Stimulated activated CD8-positive, alpha-beta memory T cell treated with anti-CD3 and anti-CD28 coated beads, Interleukin-7, amount 100 ng/mL, for 1 hour (primary cell): ENCODE measurements at regions not wholly inside any gene's neighbourhood (a gene's known extent, or its start where the extent isn't known, plus 50 kb on each side); places are given as distances from the start of the nearest gene placed in this dataset.

ENCODE experiments used
- DNase-seq, 2 donors: peaks; one replicate each; pipeline ENCODE4 v3.0.0-alpha.2; 2020; ENCODE audit warnings: low read depth in 2 of 2

DNA sequence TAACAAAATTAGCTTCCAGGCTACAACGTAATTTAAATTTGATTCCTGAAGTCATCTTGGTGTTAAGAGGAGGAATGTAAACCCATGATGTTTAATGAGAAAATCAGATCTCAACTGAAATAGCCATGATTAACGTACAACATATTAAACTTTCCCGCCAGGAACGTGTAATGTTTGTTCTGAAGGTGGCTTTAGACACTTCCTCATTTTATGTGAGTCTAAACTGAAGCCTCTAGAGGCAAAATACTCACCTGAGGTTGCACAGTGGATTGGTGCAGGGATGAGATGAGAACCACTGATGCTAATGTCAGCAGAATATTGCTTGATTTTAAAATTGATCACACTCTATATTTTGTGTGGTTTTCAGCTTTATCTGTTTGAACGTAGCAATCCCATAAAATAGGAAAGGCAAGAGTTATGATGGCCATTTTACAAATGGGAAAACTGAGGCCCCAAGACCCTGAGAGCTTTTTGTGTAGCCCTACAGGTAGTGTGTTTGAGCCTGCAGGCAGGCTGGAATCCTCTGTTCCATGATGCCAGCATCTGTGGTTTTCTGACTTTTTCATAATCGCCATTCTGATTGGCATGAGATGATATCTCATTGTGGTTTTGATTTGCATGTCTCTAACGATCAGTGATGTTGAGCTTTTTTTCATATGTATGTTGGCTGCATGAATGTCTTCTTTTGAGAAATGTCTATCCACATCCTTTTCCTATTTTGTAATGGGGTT, 243.7 kb upstream of the BMPER start:
- no peak for DNase-seq

GRCh38 chr7:33666531-33666930, 238.8 kb upstream of the BMPER start:
- DNase-seq, result no peak

DNA sequence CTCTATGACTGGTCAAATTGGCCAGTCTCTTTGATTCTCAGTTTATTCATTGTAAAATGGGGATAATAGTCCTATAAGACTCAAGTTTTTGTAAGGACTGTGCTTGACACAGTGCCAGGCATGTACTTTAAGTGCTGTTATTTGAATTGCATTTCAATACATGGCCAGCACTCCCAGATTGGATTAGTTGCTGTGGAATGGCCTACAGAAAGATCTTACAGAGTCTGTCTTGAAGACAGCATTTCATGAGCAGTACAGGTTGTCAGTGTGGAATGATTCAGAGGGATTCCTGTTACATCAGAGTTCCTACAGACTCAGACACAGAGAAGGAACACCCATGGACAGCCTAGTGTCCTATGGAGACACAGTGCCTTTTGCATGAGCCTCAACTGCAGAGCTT, 238.1 kb upstream of the BMPER start:
- no peak for DNase-seq

- DNase-seq, result no peak
Measured at GRCh38 chr7:33669251-33669670, 236.1 kb upstream of the BMPER start.

GRCh38 chr7:33671531-33672262, 233.6 kb upstream of the BMPER start:
- no peak for DNase-seq

- no peak for DNase-seq
Measured at GRCh38 chr7:33673029-33673700, 232.2 kb upstream of the BMPER start.

DNA sequence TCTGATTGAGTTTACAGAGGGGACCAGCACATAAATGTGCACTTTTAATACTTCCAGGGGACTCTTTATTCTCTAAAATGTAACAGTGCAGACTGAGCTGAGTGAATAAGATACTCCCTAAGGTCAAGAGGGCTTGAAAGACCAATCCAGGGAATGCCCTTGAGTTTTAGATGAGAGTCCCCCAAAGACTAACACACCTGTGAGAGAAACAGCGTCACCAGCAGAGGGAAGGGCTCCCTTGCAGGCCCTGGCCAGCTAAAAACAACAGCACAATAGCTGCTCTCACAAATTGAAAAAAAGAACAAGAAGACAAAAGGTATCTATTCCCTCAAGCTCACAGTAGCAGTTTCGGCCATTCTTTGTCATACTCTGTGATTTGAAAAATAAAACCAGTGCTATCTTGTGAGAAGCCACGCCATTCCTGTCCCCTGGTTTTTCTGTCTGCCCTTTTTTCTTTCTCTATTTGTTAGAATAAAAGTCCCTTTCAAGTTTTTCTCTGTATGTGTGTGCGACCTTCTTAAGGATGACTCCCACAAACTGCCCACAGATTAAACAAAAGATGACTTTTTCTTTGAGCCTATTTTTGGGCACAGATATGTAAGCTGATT, 230.4 kb upstream of the BMPER start:
- no peak for DNase-seq

DNA sequence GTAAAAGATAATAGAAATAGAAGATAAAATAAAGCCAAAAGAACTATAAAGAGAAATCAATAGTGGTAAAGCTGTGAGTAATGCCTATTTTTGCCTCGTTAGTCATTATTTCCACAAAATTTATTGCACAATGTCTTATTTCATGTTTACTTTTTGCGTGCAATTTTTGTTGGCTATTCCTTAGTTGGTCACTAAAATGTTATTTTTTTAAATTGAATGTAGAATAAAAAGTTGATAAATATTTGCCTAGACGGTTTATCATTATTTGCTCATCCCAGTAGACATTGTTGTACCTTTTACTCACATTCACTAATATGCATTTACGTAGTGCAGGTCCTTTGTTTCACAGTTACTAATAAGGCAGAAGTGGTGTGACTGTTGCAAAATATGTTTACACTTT, 227.8 kb upstream of the BMPER start:
- no peak for DNase-seq

DNA sequence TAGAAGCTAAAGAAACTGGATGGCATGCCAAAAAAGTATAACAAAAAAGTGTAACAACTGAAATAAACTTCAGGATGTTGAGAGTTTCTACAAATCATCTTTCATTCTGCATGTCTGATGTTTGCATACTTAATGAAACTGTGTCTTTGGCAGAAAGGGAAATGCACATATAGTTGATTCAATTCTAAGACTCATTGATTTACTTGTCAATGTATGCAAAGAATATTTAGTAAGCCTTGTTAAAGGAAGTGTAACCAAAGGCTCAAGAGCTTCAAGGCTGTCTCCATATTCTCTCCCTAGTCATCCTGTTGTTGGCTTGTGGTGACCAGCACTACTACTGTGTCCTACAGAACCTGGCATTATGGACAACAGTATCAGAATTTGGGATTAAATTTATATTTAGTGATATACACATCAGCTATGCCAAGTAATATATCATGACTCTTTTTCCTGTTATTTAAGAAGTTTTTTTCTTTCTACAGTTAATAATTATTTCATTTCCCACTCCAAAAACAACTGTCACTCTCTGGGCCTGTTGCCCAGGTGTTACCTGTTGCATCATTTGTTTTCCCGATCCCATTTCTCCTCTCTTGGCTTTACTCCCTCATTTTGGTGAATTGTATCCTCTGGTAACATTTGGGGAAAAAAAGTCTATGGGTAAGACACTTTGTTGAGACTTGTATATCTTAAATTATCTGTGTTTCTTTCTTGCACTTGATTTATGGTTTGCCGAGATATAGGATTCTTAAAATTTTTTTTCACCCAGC, 226.6 kb upstream of the BMPER start:
- DNase-seq, result no peak

DNA sequence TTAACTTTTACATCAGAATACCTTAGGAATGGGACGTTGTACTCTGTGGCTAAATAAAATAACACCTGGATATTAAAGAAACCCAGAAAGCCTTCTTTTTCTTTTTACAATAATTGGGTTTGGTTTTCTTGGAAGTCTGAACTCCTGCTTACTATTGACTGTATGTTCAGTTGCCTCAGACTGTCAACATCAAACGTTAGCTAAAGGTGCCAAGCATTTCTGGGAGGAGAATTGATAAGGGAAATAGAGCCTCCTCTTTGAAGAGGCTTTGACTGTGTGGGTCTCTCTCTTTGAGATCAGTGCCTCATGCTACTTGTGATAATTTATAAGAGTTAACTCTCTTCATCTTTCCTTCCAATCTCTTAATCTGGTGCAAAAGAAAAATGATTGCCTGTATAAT, 224.7 kb upstream of the BMPER start:
- no peak for DNase-seq

DNA sequence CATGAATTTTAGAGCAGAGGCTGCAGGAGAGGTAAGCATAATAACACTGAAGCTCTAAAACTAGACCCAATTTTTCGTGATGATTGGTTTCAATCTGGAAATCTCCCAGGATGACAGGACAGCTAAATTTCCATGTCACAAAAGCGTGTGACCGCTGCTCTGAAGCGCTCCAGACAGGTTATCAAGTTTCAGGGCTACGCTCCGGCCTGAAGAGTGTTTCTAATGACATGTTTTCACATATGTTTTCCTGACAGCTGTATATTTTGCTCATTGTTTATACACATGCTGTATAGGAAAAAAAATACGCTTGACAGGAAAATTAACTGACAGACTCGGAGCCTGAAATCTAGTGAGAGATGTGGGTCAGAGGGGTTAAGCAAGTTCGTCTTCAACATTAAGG, 219.8 kb upstream of the BMPER start:
- no peak for DNase-seq

DNA sequence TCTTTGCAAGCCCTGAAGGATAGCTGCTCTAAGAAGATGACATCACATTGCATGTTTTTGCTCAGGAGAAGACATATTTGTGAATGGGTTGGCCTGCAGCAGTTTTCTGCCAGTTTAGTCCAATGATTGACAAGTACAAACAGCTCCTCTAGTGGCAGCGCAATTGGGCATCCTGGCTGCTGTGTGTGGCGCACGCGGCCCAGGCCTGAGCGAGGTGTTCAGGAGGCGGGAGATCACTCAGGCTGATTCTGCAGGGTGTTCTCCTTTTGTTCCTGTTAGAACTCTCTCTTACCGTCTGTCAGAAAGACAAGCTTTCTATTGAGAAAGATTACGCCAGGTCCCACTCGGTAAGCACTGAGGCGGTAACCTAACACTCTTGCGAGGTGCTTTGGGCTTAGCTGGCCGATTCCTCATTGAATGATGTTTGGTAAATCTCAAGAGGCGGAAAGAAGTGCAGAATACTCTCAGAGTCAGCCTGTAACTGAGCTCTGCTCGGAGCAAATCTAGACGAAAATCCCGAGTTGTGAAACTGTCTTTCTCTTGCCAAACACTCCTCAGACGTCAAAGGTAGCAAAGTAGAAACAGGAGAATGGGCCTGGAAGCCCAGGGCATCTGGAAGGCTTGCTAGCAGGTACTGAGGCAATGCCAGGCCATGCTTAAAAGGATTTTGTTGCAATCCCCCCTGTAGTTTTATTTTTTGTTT, 219.2 kb upstream of the BMPER start:
- no peak for DNase-seq

GRCh38 chr7:33687625-33688024, 217.7 kb upstream of the BMPER start:
- no peak for DNase-seq

GRCh38 chr7:33691180-33691579, 214.2 kb upstream of the BMPER start:
- DNase-seq, result no peak

DNA sequence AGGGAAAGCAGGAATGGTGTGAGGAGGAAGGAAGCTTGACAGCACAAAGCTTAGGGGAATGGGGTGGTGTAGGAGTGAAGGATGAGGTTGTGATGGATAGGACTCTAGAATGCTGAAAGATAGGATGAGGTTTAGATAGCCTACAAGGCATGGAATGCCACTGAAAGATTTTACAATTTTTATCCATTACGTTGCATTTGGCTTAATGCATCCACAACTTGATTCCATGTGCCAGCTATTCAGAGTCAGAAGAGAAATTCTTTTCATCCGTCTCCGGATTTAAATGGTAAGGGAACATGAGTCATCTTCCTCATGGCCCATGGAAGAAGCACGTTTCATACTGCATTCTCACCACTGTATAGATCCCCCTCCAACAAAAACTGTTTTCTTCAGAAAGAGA, 212.4 kb upstream of the BMPER start:
- no peak for DNase-seq

DNA sequence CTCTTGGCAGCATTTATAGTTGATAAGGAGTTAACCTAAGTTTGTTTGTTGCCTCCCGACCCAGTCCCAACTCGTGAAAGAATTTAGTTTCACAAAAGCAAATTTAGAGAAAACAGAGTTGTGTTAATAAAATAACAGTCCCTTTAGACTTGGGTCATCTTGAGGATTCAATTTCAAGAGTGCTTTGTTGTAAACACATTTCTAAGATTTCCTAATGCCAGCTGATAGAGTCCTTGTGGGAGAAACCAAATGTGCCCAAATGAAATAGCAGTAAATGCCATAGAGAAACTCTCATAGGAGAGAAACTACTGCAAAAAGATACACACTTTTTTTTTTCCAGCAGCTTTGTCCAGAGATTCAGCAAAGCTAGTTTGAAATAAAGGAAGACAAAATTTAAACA, 211.3 kb upstream of the BMPER start:
- no peak for DNase-seq

GRCh38 chr7:33697616-33698015, 207.7 kb upstream of the BMPER start:
- no peak for DNase-seq

GRCh38 chr7:33698041-33698440, 207.3 kb upstream of the BMPER start:
- no peak for DNase-seq

- no peak for DNase-seq
Measured at GRCh38 chr7:33698692-33699128, 206.6 kb upstream of the BMPER start.

DNA sequence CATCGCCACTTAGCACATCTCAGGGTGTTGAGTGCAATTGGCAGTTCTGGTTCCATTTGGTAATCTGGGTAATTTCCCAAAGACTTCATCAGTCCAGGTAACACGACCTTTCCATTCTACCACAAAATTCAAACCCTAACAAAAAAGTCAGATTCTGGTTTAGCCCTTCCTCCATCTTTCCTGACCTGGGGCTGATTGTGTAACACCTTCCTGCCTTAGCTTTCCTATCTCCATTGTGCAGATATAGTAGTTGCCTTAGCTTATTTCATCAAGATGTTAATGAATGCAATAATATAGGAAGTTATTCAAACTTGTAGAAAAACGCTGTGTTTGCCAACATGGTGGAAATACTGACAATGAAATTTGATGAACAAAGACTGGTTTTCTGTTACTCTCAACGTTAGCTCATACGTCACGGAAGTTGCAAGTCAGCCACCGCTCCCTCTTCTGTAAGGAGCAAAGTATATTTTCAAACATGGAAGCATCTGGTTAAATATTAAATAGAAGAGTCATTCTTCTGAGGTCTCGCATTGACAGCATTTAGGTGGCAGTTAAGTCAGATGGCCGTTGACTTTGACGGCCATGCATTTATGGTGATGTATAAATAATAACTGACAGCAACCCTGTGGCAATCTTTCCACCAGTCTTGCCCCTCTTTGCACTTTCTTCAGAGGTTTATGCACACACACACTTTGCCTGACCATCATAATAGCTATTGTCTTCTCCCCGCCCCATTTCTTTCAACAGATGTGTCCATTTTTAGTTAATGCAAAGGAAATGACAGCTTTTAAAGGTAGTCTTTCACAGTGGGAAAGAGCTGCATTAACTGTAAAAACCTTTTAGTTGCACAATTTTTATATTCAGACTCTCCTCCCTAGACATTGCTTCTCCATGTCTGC, 205.1 kb upstream of the BMPER start:
- no peak for DNase-seq
